IMR-90 (cell line): ENCODE measurements at regions not wholly inside any gene's neighbourhood (a gene's known extent, or its start where the extent isn't known, plus 50 kb on each side); places are given as distances from the start of the nearest gene placed in this dataset.

Experiments
- ATAC-seq: fragments of 200-7000 bp; cut with Tn5 transposase; 2 replicates; pipeline ENCODE4 v1.9.1; 2020; ENCODE audit warnings: low read depth, mild to moderate bottlenecking, moderate library complexity
- BruUV-seq: library from RNA; stranded (reverse); fragments of 400-500 nt; replicated peaks from 2 replicates; lab custom pipeline; 2021; lab: Mats Ljungman, UMichigan
- CTCF ChIA-PET: fragments of 300-600 bp; formaldehyde crosslinking; extraction: SDS; loops from one replicate; lab custom pipeline; 2021; ENCODE audit warnings: antibody characterized with exemption; lab: Yijun Ruan, JAX
- POLR2A ChIA-PET: fragments of 300-600 bp; sonication (Branson Sonifier 250); formaldehyde crosslinking; loops from one replicate; lab custom pipeline; 2022; ENCODE audit warnings: antibody characterized with exemption; ENCODE audit not compliant: unreplicated experiment; lab: Charles Lee
- DNase-seq: peaks from one replicate; pipeline ENCODE4 v3.0.0; 2013
- H2AFZ ChIP-seq: replicated peaks from 2 replicates; pipeline ENCODE3; 2013; ENCODE audit warnings: low read length, mild to moderate bottlenecking; ENCODE audit not compliant: poor library complexity
- H2AK5ac ChIP-seq: 2 replicates; pipeline ENCODE4 v1.6.1; 2013; ENCODE audit warnings: low read depth, low read length, inconsistent platforms
- H2AK9ac ChIP-seq: replicated peaks from 2 replicates; pipeline ENCODE3; 2013; ENCODE audit warnings: mild to moderate bottlenecking, low read depth, low read length, moderate library complexity; ENCODE audit not compliant: poor library complexity
- H2BK120ac ChIP-seq: 2 replicates; pipeline ENCODE4 v1.6.1; 2013; ENCODE audit warnings: low read depth, low read length, inconsistent platforms
- H2BK15ac ChIP-seq: 3 replicates; pipeline ENCODE4 v1.6.1; 2013; ENCODE audit warnings: low read depth, low read length, inconsistent platforms
- H2BK20ac ChIP-seq: 2 replicates; pipeline ENCODE4 v1.6.1; 2013; ENCODE audit warnings: low read depth, mild to moderate bottlenecking, inconsistent platforms, low read length, moderate library complexity
- H2BK5ac ChIP-seq: 2 replicates; pipeline ENCODE4 v1.6.1; 2013; ENCODE audit warnings: mild to moderate bottlenecking, low read depth, low read length, inconsistent platforms; ENCODE audit not compliant: poor library complexity, severe bottlenecking
- H3K14ac ChIP-seq: replicated peaks from 2 replicates; pipeline ENCODE4 v1.6.1; 2013; ENCODE audit warnings: low read depth, low read length, inconsistent platforms
- H3K18ac ChIP-seq: 2 replicates; pipeline ENCODE4 v1.6.1; 2013; ENCODE audit warnings: low read depth, low read length, control low read depth
- H3K23ac ChIP-seq: 2 replicates; pipeline ENCODE4 v1.6.1; 2013; ENCODE audit warnings: low read depth, low read length, inconsistent platforms
- H3K27ac ChIP-seq: 2 replicates; pipeline ENCODE4 v1.5.1; 2013; ENCODE audit warnings: mild to moderate bottlenecking, control low read depth, low read length; ENCODE audit not compliant: insufficient read depth
- H3K27me3 ChIP-seq: 2 replicates; pipeline ENCODE4 v1.6.1; 2013; ENCODE audit warnings: low read length; ENCODE audit not compliant: control insufficient read depth, insufficient read depth
- H3K36me3 ChIP-seq: 2 replicates; pipeline ENCODE4 v1.6.1; 2013; ENCODE audit warnings: low read length, mixed read lengths; ENCODE audit not compliant: control insufficient read depth, insufficient read depth
- H3K4ac ChIP-seq: 2 replicates; pipeline ENCODE4 v1.6.1; 2013; ENCODE audit warnings: low read depth, low read length, inconsistent platforms
- H3K4me1 ChIP-seq: 2 replicates; pipeline ENCODE4 v1.6.1; 2013; ENCODE audit warnings: low read length, mixed read lengths; ENCODE audit not compliant: control insufficient read depth, insufficient read depth
- H3K4me2 ChIP-seq: 2 replicates; pipeline ENCODE4 v1.6.1; 2013; ENCODE audit warnings: low read depth, mild to moderate bottlenecking, control low read depth, low read length, moderate library complexity
- H3K4me3 ChIP-seq: 2 replicates; pipeline ENCODE4 v1.5.1; 2013; ENCODE audit warnings: low read depth, mild to moderate bottlenecking, control low read depth, low read length, moderate library complexity; ENCODE audit not compliant: insufficient read depth
- H3K56ac ChIP-seq: 2 replicates; pipeline ENCODE4 v1.6.1; 2013; ENCODE audit warnings: low read length, inconsistent platforms; ENCODE audit not compliant: insufficient read depth; ENCODE audit errors: extremely low read depth
- H3K79me1 ChIP-seq, 2 experiments: 2 replicates each; pipeline ENCODE4 v1.6.1; 2013; ENCODE audit warnings: low read length in 2 of 2, inconsistent platforms in 1 of 2, low read depth in 1 of 2
- H3K9ac ChIP-seq: 2 replicates; pipeline ENCODE4 v1.6.1; 2013; ENCODE audit warnings: low read depth, low read length, control low read depth
- H3K9me1 ChIP-seq: 2 replicates; pipeline ENCODE4 v1.6.1; 2013; ENCODE audit warnings: low read length, inconsistent platforms; ENCODE audit not compliant: insufficient read depth
- H3K9me3 ChIP-seq: 2 replicates; pipeline ENCODE4 v1.6.1; 2013; ENCODE audit warnings: low read length; ENCODE audit not compliant: control insufficient read depth, insufficient read depth
- H4K20me1 ChIP-seq: 2 replicates; pipeline ENCODE4 v1.6.1; 2013; ENCODE audit warnings: low read length, inconsistent platforms; ENCODE audit not compliant: insufficient read depth
- H4K5ac ChIP-seq: 2 replicates; pipeline ENCODE4 v1.6.1; 2013; ENCODE audit warnings: mild to moderate bottlenecking, low read depth, low read length, control low read depth
- H4K8ac ChIP-seq, 2 experiments: 2 replicates each; pipeline ENCODE4 v1.6.1; 2013; ENCODE audit warnings: low read depth in 2 of 2, low read length in 2 of 2, control low read depth in 1 of 2, inconsistent platforms in 1 of 2
- H4K91ac ChIP-seq: 2 replicates; pipeline ENCODE4 v1.6.1; 2013; ENCODE audit warnings: low read depth, low read length, inconsistent platforms; ENCODE audit not compliant: insufficient read depth
- BHLHE40 ChIP-seq: fragments of 150-350 bp; IDR thresholded peaks from 2 replicates; pipeline ENCODE4 v1.6.1; 2016; ENCODE audit warnings: mild to moderate bottlenecking, low read depth, low read length
- ELK1 ChIP-seq: fragments of 150-350 bp; IDR thresholded peaks from 2 replicates; pipeline ENCODE4 v1.6.1; 2016; ENCODE audit warnings: low read depth, mild to moderate bottlenecking, low read length, moderate library complexity, borderline replicate concordance
- USF2 ChIP-seq: fragments of 150-350 bp; IDR thresholded peaks from 2 replicates; pipeline ENCODE4 v1.6.1; 2017; ENCODE audit warnings: mild to moderate bottlenecking, antibody characterized with exemption, low read length, low read depth
- WGBS, 2 experiments: methylation state at CpG; one replicate each; pipeline versions ENCODE4 v1.1.5 to v1.1.7; 2013; ENCODE audit warnings: missing lambda C conversion rate in 2 of 2; ENCODE audit not compliant: insufficient read length in 1 of 2; ENCODE audit errors: extremely low coverage in 2 of 2; 5-methylcytosine and 5-hydroxymethylcytosine counted together
- dilution Hi-C: fragments of 300-500 bp; cut with HindIII; formaldehyde crosslinking; loops from one replicate; pipeline ENCODE4 v1.14.3; 2018; ENCODE audit warnings: low sequenced_read_pairs; ENCODE audit not compliant: unreplicated experiment
- in situ Hi-C: fragments of 300-500 bp; cut with MboI; formaldehyde crosslinking; loops from 3 replicates; pipeline ENCODE4 v1.14.3; 2019; ENCODE audit warnings: low sequenced_read_pairs, inconsistent platforms, mixed read lengths
- intact Hi-C: fragments of 100-400 bp; cut with micrococcal nuclease; formaldehyde crosslinking; loops from 2 replicates; pipeline ENCODE4 v1.10.0; 2022

DNA sequence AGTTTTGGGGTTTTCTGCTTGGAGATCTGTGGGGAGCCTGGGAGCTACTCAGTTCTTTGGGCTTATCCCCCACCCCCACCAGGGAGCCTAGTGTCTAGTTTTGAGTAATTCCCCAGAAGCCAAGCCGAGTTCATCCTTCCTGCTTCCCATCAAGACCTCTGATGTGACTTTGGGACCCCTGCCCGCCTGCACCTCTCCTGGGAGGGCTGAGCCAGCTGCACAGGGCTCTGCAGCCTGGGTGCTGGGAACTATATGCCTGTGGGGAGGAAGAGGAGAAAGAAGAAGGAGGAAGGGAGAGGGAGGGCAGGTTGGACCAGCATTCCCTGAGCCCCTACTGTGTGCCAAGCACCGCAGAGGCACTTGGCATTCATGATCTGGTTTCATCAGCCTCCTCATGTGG lies 178.9 kb downstream of the TMEM132E start:
- no TSS peak for BruUV-seq
- Histone ChIP-seq H4K91ac (no peak overlapping the region), H2BK120ac (no peak overlapping the region), H3K14ac (no peak overlapping the region), H3K4me1 (no peaks in the 10 kb centered on the region), H3K9me1 (no peaks in the 10 kb centered on the region; the same call in 1 of the 2 replicates), H4K8ac (no peak overlapping the region), H3K4me3 (no peak overlapping the region), H3K27ac (no peak overlapping the region), H3K27me3 (no peaks in the 10 kb centered on the region; the same call in 1 of the 2 replicates), H2BK15ac (no peak overlapping the region), H3K56ac (no peak overlapping the region), H2AK5ac (no peak overlapping the region), H3K9ac (no peak overlapping the region), H3K4ac (no peak overlapping the region), H2BK20ac (no peak overlapping the region), H3K9me3 (no peaks in the 10 kb centered on the region), H3K36me3 (no peaks in the 10 kb centered on the region), H2AFZ (no peak overlapping the region), H2AK9ac (no peak overlapping the region), H2BK5ac (no peak overlapping the region), H4K20me1 (no peaks in the 10 kb centered on the region), H3K79me1 (no peaks in the 10 kb centered on the region), H4K5ac (no peak overlapping the region), H3K4me2 (no peak overlapping the region), H3K18ac (no peak overlapping the region), H3K23ac (no peak overlapping the region)
- intact Hi-C loops = no loop called here
- in situ Hi-C loops = no loop called here
- ChIA-PET POLR2A (no interaction called here), CTCF (no interaction called here)
- ATAC-seq = no peak
- no peak for DNase-seq
- no CpG with 5 or more reads among the region's 3 CpGs for WGBS, 2 experiments
- dilution Hi-C loops = no loop called here
- no peak for TF ChIP-seq USF2
- no peak for TF ChIP-seq ELK1
- TF ChIP-seq BHLHE40 = no peak
